ENCODE measurements at regions not wholly inside any gene's neighbourhood (a gene's known extent, or its start where the extent isn't known, plus 50 kb on each side); places are given as distances from the start of the nearest gene placed in this dataset.
"Not testable (repeated sequence)": the region's sequence is repeated elsewhere in the genome, so short reads cannot be mapped to it uniquely, and the experiment has no call there.

DNA sequence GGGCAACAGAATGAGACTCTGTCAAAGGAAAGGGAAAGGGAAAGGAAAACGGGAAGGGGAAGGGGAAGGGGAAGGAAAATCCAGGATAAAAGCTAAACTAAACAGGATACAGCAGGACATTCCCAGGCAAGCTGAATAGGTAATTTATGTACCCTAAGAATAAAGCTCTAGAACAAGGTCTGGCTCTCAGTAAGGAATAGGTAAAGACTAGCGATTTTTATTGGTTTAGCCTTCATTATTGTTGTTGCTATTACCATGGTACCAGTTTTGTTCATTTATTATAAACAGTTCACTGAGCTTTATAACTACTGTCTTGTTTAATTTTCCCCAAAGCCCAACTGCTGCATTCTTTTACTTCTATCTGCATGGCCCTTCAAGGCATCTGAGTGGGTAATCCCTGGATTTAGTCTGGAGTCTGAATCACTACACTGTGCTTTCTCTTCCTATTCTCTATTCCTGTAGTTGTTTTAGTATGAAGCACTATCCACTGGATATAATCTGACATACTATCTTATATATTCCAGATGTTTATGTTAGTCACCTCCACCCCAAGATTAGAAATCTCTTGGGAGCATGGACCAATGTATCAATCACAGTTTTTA, 127.1 kb upstream of the TANK start:
- no peak for DNase-seq

DNA sequence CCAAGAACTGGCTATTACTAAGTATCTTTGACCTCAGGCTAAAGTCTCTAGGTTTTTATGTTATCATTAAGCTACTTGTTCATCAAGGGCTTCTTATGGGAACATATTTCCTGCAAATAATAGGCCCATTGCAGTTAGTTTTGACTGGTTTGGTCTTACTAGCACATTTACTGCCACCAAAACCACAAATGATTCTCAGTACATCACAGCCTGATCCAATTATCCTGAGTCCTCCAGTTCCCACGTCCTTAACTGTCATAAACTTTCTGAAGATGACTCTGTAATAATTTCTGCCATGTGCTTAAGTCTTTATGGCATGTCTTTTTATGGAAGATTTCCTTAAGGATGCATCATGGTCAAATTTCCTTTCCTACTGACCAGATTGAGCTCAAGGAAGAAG, 123.3 kb upstream of the TANK start:
- DNase-seq = no peak

DNA sequence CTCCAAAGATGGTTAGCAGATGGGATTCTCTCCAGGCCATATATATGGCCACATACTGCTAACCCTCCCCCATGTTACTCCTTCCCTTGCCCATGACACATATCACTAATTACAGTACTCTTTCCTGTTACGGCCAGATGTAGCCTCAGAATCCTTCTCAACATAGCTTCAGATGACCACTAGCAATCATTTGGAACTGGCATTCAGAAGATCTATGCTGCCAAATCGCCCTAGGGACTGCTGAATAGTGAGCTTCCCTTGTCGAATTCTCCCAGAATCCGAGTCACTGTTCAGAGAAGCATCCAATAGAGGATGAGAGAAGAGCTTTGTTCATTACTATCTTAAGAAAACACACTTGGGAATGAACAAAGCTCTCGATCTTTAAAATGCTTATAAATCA, 121.2 kb upstream of the TANK start:
- no peak for DNase-seq

DNA sequence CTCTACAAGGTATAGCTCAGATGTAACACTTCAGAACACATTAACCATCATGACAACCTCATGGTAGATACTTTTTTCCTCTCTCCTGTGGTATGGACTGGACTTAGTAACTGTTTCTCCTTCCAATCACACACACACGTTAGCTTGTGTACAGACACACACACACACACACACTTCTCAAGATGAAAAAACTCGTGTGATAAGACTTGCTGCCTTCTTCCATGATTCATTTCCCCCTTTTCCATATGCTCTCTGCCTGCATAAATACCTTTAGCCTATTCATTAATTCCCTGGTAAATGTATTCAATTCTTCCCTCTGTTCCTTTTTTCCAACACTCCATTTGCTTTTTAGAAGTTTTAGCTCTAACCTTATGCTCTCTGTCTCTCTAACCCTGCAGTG, 118.9 kb upstream of the TANK start:
- DNase-seq = no peak

DNA sequence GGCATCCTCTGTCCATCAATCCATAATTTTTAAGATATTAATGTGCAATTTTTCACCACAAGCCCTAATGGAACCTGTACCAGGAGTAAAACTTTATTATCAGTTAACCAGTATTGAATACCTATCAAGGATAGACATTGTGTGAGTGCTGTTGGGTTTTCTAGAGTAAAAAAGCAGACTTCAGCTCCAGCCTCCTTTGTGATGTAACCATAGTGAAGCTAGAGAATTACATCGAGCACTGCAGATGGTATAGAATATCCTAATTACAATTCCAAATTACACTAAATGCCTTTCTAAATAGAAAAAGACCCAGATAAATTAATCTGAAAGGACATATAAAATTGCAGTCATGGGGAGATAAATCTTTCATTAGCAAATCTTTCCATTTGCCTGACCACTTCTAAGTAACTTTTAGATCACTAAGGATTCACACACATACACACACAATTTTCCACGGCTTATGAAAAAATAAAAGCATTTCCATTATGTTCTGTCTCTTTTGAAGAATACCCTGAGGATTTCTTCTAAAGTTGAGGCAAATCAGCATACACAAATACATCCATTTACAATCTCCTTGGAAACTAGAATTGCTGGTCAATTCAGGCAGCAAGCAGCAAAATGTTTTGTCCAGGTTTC, 117.1 kb upstream of the TANK start:
- DNase-seq = no peak

DNA sequence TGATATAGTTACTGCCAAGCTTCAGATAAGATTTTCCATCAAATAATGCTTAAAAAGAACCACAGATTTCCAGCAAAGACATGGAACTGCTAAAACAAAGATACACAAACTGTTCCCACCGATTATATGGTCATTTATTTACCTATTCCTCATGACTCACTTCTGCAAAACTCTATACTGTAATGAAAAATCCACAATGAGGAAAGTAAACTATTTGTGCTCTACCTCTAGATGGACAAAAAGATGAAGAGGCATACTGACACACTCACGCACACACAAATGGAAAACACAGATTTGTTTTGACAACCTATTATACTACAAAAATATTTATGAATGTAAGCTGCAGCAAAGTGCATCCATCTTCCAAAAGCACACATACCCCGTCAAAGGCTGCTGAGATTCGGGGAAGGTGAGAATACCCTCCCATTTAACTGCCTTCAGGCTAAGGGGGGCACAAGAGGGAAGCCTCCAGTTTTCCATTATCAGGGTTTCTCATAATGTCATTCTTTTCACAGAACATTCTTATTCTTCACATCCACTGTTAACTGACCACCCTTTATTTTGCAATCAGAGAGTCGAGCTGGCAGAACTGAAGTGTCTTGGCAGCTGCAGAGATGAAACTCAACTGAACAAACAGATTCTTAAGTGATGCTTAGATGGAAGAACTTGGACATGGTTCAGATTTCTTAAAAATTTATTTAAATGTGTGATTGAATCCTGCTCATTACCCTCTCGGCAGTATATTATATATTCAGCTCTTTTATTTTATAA, 115.9 kb upstream of the TANK start:
- no peak for DNase-seq

DNA sequence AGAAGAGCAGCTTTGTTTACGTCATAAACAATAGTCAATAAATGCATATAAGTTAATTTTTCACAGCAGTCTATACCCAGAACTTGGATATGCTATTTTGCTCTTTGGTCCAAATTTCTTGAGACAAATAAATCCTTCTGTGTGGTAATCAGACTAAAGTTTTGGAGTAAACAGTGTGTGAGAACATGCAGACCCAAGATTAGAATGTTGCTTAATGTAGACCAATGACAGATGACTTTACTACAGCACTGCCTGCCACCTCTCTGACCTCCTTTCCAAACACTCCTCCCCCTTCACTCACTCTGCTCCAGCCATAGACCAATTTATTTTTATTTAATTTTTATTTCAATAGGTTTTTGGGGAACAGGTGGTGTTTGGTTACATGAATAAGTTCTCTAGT, 115.3 kb upstream of the TANK start:
- no peak for DNase-seq

DNA sequence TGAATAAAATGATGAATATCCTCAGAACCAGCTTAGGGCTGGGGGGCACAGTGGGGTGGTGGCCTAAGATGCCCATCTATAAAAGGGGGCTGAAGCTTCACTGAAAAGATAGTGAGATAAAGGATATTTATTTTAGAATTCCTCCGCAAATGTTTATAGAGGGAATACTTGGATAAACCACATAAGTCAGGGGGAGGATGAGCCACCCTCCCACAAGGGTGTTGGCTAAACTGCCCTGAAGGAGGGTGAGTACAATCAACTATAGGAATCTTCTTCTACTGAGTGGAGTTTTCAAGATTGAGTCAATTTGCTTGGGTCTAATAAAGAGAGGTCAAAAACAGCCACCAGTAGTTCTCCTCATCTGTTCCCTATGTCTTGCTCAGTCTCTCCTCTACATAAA, 114.5 kb upstream of the TANK start:
- no peak for DNase-seq

DNA sequence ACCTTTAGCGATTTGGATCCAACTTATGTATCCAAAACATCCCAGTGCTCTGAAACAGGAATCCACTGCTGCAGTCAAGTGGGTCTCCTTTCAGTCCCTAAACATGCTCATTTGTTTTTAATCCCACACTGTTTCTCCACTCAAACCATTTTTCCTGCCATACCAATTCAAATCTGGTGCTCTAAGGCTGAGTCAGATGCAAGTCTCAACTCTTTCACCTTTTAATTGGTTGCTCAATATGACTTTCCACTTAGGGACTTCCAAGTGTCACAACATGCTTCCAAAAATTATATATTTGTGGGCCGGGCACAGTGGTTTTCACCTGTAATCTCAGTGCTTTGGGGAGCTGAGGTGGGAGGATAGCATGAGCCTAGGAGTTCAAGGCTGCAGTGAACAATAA, 113.4 kb upstream of the TANK start:
- no peak for DNase-seq

DNA sequence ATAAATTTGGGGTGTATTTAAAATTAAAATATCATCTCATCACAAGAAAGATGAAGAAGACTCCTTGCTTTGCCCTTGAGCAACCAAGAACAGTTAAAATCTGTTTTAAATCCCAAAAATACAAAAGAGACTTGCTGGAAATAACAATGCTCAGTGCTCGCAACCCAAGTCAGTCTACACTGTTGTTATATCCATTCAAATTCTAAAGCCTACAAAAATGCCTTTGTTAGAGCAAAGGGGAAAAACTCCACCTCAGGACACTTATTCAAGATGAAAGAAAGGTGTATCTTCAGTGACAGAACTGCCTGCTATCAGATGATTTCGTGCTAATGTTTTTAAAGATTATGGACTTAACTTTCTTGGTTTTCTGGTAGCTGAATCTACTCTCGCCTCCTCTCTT, 111.9 kb upstream of the TANK start:
- DNase-seq = no peak

DNA sequence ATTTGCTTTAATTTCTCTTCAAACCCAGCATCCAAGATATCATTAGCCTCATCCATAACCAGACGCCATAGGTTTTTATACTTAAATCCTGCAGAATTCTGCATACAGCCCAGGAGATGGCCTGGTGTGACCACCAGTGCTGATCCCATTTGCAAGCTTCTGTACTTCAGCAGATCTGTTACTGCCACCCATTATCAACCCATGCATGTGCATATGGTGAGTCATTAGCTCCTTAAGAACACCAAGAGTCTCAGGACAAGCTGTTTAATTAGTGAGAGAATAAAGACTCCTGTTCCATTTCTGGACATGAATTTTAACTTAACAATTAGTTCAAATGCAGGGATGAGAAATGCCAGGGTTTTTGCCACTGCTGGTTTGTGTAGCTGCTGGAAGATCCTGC, 110.7 kb upstream of the TANK start:
- no peak for DNase-seq

DNA sequence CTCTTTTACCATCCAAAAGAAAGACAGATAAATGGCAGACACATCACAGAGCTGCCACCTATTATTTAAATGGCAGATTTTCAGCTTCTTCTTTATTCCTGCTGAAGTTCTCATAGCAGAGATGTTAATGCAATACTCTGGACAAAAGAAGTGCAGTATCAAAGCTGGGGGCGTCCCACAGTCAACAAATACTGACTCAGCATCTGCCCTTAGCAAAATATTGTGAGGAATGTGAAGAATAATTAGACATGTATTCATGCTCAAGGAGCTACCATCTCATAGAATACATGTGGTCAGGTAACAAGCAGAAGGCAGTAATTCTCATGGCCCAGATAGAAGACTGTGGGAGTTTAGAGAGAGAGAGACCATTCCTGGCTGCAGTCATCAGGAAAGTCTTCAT, 108.0 kb upstream of the TANK start:
- no peak for DNase-seq

DNA sequence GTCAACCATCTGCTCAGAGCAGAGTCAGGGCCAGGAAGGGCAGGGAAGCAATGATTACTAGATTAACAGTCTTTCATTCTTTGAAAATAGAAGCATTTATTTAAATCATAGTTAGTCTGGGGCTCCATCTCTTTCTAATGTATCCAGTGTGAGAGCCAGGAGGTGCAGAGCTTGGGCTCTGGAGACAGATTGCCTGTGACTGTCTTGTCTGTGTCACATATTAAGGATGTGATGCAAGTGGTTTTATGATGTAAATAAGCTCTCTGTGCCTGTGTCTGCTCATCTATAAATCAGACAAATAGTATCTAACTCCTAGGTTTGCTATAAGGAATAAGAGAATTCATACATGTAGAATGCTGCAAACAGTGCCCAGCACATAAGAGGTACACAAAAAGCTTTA, 104.9 kb upstream of the TANK start:
- no peak for DNase-seq

DNA sequence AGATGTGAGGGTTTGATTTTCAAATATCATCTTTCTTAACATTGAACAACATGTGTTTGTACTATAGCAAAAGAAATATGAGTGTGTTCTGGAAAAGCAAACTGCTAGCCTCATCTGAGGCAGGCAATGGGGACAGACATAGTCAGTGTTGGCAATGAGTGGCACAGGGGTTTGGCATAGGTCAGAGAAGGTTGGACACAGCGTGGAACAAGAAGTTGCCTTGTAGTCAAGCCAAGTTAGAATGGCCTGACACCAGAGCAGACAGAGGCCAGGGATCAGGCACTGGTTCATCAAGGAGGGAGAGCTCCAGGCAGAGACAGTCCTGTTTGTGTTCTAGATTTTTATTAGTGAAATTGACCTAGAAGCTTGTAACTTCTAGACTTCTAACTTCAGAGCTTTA, 100.8 kb upstream of the TANK start:
- no peak for DNase-seq

DNA sequence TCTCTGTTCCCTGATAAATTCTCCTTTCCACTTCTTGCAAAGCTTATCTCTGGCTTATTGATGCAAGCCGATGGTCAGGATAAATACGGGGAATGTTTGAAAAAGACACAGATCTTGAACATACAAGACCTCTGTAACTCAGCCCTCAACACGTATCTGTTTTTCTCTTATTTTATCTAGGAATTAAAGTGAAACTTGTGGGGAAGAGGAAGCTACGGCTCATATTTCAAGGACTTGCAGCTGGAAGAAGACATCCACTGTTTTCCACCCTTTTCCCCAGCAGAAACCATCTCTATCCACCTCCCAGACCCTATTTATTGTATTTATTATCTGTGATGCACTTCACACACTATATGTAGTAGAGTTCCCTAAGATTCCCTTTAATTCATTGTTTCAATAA, 98.4 kb upstream of the TANK start:
- DNase-seq = no peak

DNA sequence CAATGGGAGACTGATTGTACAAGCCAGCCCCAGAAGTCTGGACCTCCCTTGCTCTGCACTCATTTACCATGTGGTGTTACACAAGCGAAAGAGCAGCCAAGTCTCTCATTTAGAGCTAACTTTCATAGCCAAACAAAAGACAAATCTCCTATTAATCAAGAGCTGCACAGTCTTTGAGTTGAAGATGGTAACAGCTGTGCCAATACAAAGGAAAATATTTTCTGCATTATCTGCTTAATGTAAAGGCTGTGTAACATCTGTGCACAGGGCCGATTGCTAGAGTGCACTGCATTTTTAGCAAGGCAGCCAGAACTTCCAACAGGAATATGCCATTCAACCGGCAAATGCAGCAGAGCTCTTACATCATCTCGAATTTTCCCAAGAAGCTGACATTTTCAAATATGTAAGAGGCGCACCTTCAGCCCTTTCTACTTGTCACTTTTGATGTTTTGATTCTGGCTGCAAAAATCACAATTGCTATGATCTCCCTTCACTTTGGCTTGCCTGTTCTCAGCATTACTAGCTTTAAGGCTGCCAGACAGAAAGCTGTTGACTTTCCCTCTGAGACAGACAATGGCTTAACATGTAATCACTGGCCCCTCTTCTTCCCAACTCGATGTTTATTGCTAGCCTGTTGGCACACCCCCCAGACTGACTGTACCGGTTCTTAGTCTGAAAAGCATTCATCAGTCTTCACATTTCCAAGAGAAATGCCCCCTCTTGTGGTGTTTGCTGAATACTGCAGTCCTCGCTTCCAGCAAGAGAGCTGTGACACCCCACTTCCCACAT, 96.9 kb upstream of the TANK start:
- peak; percentile 11 to 26 (median 19) for DNase-seq

DNA sequence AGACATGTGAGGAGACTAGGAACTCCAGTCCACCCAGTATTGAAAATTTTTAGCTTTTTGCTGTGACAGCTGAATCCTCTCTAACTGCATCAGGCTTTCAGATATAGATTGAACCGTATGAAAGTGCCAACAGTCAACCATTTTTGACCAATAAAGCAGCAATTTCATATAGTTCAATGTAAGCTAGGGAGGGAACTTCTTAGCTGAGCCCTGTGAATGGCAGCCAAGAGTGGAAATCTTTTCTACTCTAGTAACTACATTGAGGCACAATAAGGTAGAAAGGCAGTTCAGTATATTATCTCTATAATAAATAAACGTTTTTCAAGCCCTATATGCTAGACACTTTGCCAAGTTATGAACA, 96.3 kb upstream of the TANK start:
- no peak for DNase-seq

DNA sequence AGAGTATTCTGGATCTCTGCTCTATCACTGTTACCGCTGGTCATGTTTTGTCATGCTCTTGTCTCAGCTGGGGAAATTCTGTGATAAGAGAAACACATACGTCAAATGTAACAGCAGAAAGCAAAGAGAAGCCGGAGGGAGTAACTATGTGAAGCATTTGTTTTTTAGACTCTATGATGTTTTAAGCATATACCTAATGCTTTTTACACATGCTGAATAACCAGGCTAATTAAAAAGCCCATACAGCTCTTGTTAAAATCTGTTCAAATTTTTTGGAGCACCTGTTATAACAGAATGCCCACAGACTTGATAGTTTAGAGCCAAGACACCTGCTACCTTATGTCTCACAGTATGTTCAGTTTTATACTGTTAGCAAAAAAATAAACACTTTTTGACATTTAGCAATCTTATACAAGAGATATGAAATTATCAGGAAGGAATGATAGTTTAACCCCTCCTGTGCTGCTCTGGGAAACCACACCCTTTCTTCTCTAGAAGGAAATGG, 92.3 kb upstream of the TANK start:
- no peak for DNase-seq

DNA sequence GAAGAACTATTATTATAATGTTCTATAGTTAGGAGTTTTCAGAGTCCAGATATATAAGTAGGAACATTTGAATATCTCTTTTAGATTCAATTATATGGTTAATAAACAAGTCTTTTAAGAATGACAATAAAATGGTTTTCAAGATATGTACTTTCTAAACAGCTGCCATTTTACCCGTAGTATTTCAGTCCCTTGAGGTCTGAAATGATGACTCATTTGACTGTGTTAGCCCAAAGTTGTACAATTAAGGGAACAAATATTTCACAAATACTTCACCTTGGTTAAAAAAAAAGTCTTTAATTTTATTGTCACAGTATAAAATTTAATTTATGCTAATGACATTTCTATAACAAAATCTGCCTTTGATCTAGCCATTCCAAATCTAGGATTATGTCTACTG, 91.6 kb upstream of the TANK start:
- no peak for DNase-seq

DNA sequence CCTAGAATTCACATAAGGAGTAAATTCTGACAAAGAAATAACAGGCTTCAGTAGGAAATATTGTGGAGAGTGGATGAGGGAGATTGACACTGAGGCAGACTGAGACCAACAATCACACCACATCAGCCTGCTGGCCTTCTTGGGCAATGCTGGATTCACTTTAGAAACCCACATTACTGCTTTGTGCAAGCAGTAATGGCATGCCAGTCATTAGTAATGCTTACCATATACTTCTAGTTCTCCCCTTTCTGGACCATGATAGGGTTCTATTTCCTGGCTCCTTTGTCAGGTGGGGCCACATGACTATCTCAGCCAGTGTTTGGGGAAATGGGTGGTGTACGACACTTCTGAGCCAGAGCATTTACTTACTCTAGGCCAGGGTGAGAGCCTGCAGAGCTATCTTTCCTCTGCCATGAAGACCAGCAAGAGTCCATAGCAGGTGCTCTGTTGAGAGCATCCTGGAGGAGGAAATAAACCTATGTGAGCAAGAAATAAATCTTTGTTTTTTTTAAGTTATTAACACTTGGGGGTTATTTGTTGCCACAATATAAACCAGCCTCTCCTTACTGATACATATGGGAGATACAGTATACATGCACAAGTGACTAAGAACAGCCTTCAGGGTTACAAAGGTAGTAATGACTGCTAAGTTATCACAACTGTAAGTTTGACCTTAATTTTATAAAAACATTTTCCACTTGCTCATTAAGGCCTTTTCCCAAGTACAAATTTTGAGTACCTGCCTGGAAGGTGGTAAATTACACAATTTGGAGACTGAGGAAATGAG, 89.3 kb upstream of the TANK start:
- no peak for DNase-seq

DNA sequence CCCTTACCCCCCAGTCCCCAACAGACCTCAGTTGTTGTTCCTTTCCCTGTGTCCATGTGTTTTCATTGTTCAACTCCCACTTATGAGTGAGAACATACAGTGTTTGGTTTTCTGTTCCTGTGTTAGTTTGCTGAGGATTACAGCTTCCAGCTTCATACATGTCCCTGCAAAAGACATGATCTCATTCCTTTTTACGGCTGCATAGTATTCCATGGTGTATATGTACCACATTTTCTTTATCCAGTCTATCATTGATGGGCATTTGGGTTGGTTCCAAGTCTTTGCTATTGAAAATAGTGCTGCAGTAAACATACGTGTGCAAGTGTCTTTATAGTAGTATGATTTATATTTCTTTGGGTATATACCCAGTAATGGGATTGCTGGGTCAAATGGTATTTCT, 87.8 kb upstream of the TANK start:
- not testable (repeated sequence) for DNase-seq

DNA sequence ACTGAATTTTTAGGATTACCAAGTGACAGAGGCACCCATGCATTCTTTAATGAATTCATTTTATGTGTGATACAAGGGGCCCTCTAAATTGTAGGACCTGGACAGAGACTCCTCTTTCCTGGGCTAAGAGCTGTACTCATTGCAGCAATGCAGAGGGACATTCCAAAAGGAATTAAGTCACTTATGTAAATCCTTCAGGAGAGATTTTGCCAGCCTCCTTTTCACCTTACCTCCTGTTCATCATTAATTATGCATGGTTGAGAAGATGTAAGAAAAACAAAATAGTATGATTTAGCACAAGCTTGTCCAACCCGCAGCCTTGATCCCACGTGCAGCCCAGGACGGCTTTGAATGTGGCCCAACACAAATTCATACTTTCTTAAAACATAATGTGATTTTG, 84.5 kb upstream of the TANK start:
- no peak for DNase-seq

DNA sequence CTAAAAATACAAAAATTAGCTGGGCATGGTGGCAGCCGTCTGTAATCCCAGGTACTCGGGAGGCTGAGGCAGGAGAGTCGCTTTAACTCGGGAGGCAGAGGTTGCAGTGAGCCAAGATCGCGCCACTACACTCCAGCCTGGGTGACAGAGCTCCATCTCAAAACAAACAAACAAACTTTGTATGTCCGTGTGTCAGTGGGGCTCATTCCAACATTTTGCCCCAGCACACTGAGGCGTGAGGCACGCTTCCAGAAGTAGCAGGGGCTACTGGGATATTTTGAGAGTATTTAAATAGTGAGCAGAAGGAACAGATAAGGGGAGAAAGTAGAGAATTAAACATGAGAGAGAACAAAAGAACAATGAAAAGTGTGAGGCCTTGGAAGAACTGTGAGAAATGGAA, 83.3 kb upstream of the TANK start:
- DNase-seq = no peak

Measured in activated naive CD4-positive, alpha-beta T cell (primary cell).